ENCODE measurements at regions not wholly inside any gene's neighbourhood (a gene's known extent, or its start where the extent isn't known, plus 50 kb on each side); places are given as distances from the start of the nearest gene placed in this dataset.

DNA sequence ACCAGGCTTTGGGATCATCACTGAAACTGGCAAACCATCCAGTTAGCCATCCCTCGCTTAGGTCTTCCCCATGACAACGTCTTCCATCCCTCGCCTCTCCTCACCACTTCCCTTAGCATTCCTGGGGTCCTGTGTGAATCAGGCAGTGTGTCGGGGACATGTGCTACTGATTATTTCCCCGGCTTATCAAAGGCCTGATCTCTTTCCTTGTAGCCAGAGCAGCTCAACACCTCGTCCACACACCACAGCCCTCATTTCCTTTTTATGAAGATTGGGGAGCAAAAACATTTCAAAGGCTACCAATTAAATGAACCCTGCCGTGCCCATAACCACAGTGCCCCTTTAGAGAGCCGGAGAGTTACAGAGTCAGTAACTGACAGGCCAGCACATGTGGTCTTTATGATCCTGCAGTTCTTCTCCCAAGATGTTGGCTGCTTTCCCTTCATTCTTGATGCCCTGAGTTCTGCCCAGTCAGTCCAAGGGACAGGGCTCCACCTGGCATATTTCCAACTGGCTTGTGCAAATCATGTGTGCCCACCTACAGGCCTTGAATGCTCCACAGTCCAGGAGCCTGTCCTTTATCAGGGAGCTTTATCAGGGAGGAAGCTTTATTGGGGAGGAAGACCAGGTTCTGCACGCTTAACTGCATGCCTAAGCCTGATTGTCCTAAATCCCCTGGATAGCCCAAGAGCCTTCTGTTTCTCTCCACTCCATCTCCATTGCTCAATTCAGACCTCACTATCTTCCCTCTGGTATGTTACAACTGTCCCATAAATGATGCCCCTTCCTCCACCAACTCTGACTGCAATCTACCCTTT lies 343.1 kb downstream of the CYRIA start:
- Histone ChIP-seq H3K56ac (replicated peaks; ENCODE audit: insufficient read length, low read depth, low read length) (no peak overlapping the region), H3K4me2 (ENCODE audit: insufficient read depth in 1 of 2, low read depth in 2 of 2, low read length in 2 of 2) (no peak overlapping the region), H4K5ac (ENCODE audit: insufficient read length, low read depth, low read length) (no peak overlapping the region), H2AK5ac (ENCODE audit: low read depth, low read length) (no peak overlapping the region), H3K27me3 (replicated peaks in 1 of 4; ENCODE audit: control insufficient read depth in 3 of 4, extremely low read depth in 1 of 4, insufficient read depth in 3 of 4, low read length in 3 of 4) (no peaks in the 10 kb centered on the region), H3K4ac (replicated peaks; ENCODE audit: insufficient read length, low read depth, low read length) (no peak overlapping the region), H2BK5ac (ENCODE audit: low read depth, low read length) (no peak overlapping the region), H3K9me3 (ENCODE audit: insufficient read depth in 2 of 2, low read depth in 1 of 2, low read length in 1 of 2) (no peaks in the 10 kb centered on the region), H3K18ac (ENCODE audit: extremely low read depth, low read length) (no peak overlapping the region), H3K79me1 (ENCODE audit: low read depth, low read length) (no peaks in the 10 kb centered on the region), H4K20me1 (replicated peaks in 1 of 2; ENCODE audit: control insufficient read depth in 1 of 2, insufficient read depth in 2 of 2, low read length in 2 of 2) (no peaks in the 10 kb centered on the region), H3K27ac (ENCODE audit: low read depth, low read length) (no peak overlapping the region), H4K8ac (ENCODE audit: extremely low read depth, insufficient read depth, low read length) (no peak overlapping the region), H3K14ac (ENCODE audit: insufficient read length) (no peak overlapping the region), H2BK15ac (ENCODE audit: low read length) (no peak overlapping the region), H2AFZ (ENCODE audit: low read length) (no peak overlapping the region), H3K79me2 (ENCODE audit: control insufficient read depth in 1 of 2, insufficient read depth in 2 of 2, low read length in 2 of 2) (no peaks in the 10 kb centered on the region), H4K91ac (replicated peaks; ENCODE audit: insufficient read length, low read length) (no peak overlapping the region), H2BK20ac (ENCODE audit: low read length) (no peak overlapping the region), H2BK120ac (replicated peaks; ENCODE audit: low read depth, low read length) (no peak overlapping the region), H3K23ac (ENCODE audit: insufficient read length) (no peak overlapping the region), H3K9ac (replicated peaks in 1 of 4; ENCODE audit: extremely low read depth in 1 of 4, low read depth in 3 of 4, low read length in 3 of 4) (no peak overlapping the region), H3K4me1 (replicated peaks in 1 of 4; ENCODE audit: control insufficient read depth in 3 of 4, insufficient read depth in 4 of 4, low read length in 3 of 4) (peaks cover 0 to 4% (median 3%) of the 10 kb centered on the region in 4 experiments; a peak in 5 of 7 replicates), H3K23me2 (ENCODE audit: low read depth, low read length) (no peaks in the 10 kb centered on the region), H2BK12ac (ENCODE audit: low read depth, low read length) (no peak overlapping the region), H3K4me3 (ENCODE audit: extremely low read depth in 1 of 4, insufficient read depth in 2 of 4, low read depth in 3 of 4, low read length in 4 of 4) (no peak overlapping the region), H3K36me3 (ENCODE audit: control insufficient read depth in 2 of 4, insufficient read depth in 4 of 4, low read length in 3 of 4) (no peaks in the 10 kb centered on the region)
- CTCF ChIA-PET (ENCODE audit: partially characterized antibody) = interaction anchor here (0.7 to 2.3 kb wide), 8 partner anchors 12 to 686 kb away, joined by 3 to 9 read pairs (median 3); no protein-coding TSS in a partner anchor
- 87% methylated on average over 9 of the region's 9 CpGs; no CpG with 5 or more reads in 1 of the 2 experiments for WGBS, 2 experiments (ENCODE audit: extremely low coverage in 1 of 2, insufficient coverage in 1 of 2, insufficient read length in 1 of 2, insufficient replicate concordance in 2 of 2, low coverage in 1 of 2, low lambda C conversion rate in 2 of 2, missing lambda C conversion rate in 1 of 2)
- DNase-seq (ENCODE audit: low read depth in 1 of 2, low spot score in 2 of 2) (no peak), FAIRE-seq (no peak)
- POLR2A ChIA-PET (ENCODE audit: partially characterized antibody) = interaction anchor here (1.4 kb wide), 1 partner anchor 383 kb away, joined by 3 read pairs; the partner anchor contains the start of gene MYCN
- TF ChIP-seq, protein P1, sequence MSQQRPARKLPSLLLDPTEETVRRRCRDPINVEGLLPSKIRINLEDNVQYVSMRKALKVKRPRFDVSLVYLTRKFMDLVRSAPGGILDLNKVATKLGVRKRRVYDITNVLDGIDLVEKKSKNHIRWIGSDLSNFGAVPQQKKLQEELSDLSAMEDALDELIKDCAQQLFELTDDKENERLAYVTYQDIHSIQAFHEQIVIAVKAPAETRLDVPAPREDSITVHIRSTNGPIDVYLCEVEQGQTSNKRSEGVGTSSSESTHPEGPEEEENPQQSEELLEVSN (IDR thresholded peaks at IDR 0.05) = no peak
- TF ChIP-seq SUZ12 (IDR thresholded peaks at IDR 0.05; ENCODE audit: low read length) (no peak), NRF1 (IDR thresholded peaks at IDR 0.05; ENCODE audit: low read depth, low read length) (no peak), TAF1 (IDR thresholded peaks at IDR 0.05; ENCODE audit: low read depth, low read length) (no peak), KDM5A (IDR thresholded peaks at IDR 0.05; ENCODE audit: low read length) (no peak), BRCA1 (IDR thresholded peaks at IDR 0.05; ENCODE audit: low read depth, low read length) (no peak), SIRT6 (IDR thresholded peaks at IDR 0.05; ENCODE audit: low read length) (no peak), SIN3A (conservative IDR thresholded peaks at IDR 0.05 in 1 of 2, IDR thresholded peaks at IDR 0.05 in 1 of 2; ENCODE audit: low read depth in 1 of 2, low read length in 2 of 2) (no peak)
- TF ChIP-seq, protein P2, sequence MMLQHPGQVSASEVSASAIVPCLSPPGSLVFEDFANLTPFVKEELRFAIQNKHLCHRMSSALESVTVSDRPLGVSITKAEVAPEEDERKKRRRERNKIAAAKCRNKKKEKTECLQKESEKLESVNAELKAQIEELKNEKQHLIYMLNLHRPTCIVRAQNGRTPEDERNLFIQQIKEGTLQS (IDR thresholded peaks at IDR 0.05; ENCODE audit: insufficient read depth, low read depth, low read length) = no peak
- TF ChIP-seq, protein P3, sequence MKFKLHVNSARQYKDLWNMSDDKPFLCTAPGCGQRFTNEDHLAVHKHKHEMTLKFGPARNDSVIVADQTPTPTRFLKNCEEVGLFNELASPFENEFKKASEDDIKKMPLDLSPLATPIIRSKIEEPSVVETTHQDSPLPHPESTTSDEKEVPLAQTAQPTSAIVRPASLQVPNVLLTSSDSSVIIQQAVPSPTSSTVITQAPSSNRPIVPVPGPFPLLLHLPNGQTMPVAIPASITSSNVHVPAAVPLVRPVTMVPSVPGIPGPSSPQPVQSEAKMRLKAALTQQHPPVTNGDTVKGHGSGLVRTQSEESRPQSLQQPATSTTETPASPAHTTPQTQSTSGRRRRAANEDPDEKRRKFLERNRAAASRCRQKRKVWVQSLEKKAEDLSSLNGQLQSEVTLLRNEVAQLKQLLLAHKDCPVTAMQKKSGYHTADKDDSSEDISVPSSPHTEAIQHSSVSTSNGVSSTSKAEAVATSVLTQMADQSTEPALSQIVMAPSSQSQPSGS (IDR thresholded peaks at IDR 0.05; ENCODE audit: low read length) = no peak

All from H1 (cell line).